Activated T-cell treated with anti-CD3 and anti-CD28 coated beads, Interleukin-2, amount 50 U/mL, for 4 hours (primary cell): ENCODE measurements at regions not wholly inside any gene's neighbourhood (a gene's known extent, or its start where the extent isn't known, plus 50 kb on each side); places are given as distances from the start of the nearest gene placed in this dataset.

Source experiments
- ATAC-seq, 2 donors: fragments of 200-7000 bp; cut with Tn5 transposase; one replicate each; pipeline ENCODE4 v1.10.0; 2021
- DNase-seq: peaks from one replicate; pipeline ENCODE4 v3.0.0-alpha.2; 2020
- H3K27me3 Mint-ChIP-seq: one replicate; pipeline ENCODE4 v1.8.0; 2021; ENCODE audit warnings: low read depth, mixed read lengths
- H3K36me3 Mint-ChIP-seq: one replicate; pipeline ENCODE4 v1.8.0; 2022; ENCODE audit warnings: mixed read lengths; ENCODE audit not compliant: insufficient read depth
- H3K4me1 Mint-ChIP-seq: one replicate; pipeline ENCODE4 v1.8.0; 2021; ENCODE audit warnings: low read depth, mixed read lengths
- H3K4me3 Mint-ChIP-seq: one replicate; pipeline ENCODE4 v1.8.0; 2021; ENCODE audit warnings: mild to moderate bottlenecking, moderate library complexity, mixed read lengths
- H3K9me3 Mint-ChIP-seq: one replicate; pipeline ENCODE4 v1.8.0; 2021; ENCODE audit warnings: mixed read lengths

DNA sequence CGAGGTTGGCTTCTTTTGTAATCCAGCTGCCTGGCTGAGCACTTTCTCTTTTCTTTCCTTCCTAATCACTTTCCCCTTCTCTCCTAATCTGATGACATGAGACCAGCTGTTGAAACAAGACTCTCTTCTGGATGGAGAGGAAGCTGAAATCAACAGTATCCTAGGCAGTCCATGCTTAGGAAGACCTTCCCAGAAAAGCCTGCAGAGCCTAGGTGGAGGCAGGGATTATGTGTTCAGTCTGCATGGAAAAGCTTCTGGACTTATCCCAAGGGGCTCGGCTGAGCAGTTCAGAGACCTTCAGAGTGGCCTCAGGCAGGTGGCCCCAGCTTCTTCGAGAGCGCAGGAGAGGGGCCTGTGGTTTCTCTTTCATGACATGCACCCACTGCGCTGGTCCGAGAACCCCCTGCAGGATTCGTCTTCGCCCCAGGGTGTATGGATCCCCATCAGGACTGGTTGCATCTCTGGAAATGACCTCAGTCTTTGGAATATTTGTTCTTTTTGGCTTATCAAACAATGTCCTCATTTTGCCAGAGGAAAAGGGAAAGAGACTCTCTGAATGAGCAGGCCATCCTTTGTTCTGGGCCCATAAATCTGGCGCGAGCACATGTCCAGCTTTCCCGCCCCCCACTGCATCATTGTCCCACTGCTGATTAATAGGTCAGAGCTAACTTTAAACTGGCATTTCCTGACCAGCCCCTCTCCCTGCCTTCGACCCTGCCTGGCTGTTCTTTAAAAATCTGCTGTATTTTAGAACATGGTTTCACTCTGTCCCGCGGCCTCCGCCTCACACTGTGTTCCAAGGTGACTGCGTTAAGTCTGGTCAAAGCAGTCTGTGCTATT, 177.9 kb upstream of the KLF4 start:
- Mint-ChIP-seq H3K36me3 (no peaks in the 10 kb centered on the region), H3K27me3 (no peaks in the 10 kb centered on the region), H3K4me3 (no peak overlapping the region), H3K9me3 (no peaks in the 10 kb centered on the region), H3K4me1 (no peaks in the 10 kb centered on the region)
- DNase-seq: no peak
- no peak for ATAC-seq

DNA sequence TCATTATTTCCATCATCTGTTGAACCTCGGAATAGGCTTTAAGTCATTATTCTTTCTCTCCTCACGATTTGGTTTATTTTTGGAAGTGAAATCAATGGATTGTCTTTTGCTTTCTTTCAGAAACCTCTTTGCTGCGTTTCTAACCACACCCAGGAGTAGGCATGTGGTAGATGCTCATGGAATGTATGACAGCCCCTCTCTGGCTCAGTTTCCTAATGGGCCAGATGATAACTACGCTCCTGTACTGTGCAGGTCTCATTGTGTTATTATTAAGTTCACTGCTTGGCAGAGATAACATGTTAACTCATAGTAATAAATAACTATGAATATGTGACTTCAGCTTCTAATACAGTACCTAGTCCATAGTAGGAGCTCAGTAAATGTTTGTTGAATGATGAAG, 175.5 kb upstream of the KLF4 start:
- Mint-ChIP-seq H3K4me3 (no peak overlapping the region), H3K4me1 (no peaks in the 10 kb centered on the region), H3K9me3 (no peaks in the 10 kb centered on the region), H3K36me3 (no peaks in the 10 kb centered on the region), H3K27me3 (no peaks in the 10 kb centered on the region)
- DNase-seq (no peak), ATAC-seq (no peak)

GRCh38 chr9:107660976-107661375, 171.4 kb upstream of the KLF4 start:
- DNase-seq: no peak
- Mint-ChIP-seq H3K36me3 (no peaks in the 10 kb centered on the region), H3K4me3 (no peak overlapping the region), H3K9me3 (no peaks in the 10 kb centered on the region), H3K27me3 (no peaks in the 10 kb centered on the region), H3K4me1 (no peaks in the 10 kb centered on the region)
- no peak for ATAC-seq

DNA sequence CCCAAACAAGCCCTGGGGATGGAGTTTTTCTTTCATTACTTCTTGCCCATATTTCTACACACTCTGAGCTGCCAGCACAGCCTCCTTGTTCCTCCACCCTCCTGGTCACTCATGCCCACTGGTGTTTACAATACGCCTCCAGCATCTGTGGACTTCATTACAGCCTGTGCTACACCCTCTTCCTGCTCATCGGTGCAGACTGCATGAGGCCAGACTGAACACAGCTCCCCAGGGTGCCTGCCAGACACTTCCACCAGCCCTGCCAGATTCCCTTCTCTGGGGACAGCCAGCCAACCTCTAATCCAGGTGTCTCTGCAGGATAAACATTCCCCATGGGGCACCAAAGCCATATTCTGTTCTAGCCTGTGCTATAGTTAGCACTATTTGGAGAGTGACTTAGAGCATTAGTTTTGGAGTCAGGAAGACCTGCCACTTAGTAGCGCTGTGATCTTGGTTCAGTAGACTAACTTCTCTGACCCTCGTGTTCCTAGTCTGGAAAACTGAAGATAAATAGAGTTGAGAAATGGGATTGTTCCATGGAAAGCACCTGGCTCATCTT, 163.8 kb upstream of the KLF4 start:
- H3K9me3 Mint-ChIP-seq: no peaks in the 10 kb centered on the region
- H3K4me1 Mint-ChIP-seq: no peaks in the 10 kb centered on the region
- no peaks in the 10 kb centered on the region for H3K36me3 Mint-ChIP-seq
- ATAC-seq (no peak), DNase-seq (no peak)
- no peak overlapping the region for H3K4me3 Mint-ChIP-seq
- H3K27me3 Mint-ChIP-seq: peaks cover 4% of the 10 kb centered on the region

DNA sequence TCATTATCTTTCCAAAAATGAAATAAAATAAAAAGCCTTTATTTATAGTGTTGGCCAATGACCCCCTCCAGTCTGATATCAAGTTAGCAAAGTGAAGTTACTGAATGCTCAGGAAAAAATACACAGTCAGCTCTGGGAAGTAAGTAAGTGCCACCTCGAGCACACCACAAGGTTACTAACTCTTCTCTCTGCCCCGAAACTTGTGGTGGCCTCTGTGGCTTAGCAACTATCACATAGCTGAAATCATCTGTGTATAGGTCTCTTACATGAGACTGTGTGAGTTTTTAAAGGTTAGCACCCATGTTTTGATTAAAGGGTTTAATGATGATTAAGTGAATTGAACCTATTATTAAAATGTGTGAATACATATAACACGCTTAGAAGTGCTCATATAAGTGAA, 161.4 kb upstream of the KLF4 start:
- Mint-ChIP-seq H3K36me3 (no peaks in the 10 kb centered on the region), H3K4me3 (no peak overlapping the region), H3K9me3 (no peaks in the 10 kb centered on the region), H3K27me3 (peaks cover 6% of the 10 kb centered on the region), H3K4me1 (no peaks in the 10 kb centered on the region)
- ATAC-seq: no peak
- no peak for DNase-seq

DNA sequence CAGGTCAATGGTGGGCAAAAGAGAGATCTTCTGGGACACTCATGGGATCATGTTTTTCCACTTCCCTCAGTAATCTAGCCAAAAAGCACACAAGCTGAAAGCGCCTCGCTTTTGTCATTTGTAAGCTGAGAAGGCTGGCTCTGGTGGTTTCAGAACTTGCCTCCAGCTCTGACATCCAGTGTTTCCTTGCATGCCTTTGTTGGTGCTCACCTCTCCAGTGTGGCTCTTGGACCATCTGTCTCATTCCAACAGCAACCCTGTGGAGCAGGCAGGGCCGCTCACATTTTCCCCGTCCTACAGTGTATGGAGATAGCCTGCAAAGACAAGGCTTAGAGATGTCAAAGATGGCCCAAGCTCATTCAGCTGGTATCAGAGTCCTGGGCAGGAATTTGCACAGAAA, 160.8 kb upstream of the KLF4 start:
- Mint-ChIP-seq H3K4me3 (no peak overlapping the region), H3K9me3 (no peaks in the 10 kb centered on the region), H3K4me1 (no peaks in the 10 kb centered on the region), H3K27me3 (peaks cover 6% of the 10 kb centered on the region), H3K36me3 (no peaks in the 10 kb centered on the region)
- ATAC-seq (no peak), DNase-seq (no peak)

DNA sequence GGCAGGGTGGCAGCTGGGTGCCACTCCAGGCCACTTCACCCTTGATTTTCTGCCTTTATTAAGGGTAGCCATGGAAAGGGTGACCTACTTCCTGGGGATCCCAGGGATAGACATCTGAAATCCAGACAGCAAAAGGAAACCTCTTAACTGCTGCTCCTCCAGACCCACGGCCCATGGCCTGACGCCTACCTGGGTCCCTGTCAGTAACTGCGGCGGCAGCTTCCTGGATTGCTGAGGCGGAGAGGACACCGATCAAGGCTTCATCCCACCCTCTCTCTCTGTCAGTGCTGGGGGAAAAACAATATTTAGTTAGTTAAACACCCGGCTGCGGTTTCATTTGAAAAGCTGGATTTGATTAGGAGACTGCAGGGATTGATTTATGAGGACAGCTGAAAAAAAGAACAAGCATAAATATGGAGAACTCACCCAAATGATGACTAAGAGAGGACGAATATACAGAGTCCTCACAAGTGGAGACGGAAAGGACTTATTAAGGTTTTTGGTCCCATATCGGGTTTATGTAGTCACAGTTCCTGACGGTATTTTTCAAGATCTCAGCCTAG, 158.7 kb upstream of the KLF4 start:
- H3K9me3 Mint-ChIP-seq: no peaks in the 10 kb centered on the region
- H3K4me3 Mint-ChIP-seq: no peak overlapping the region
- no peaks in the 10 kb centered on the region for H3K4me1 Mint-ChIP-seq
- H3K27me3 Mint-ChIP-seq: peaks cover 5% of the 10 kb centered on the region
- H3K36me3 Mint-ChIP-seq: no peaks in the 10 kb centered on the region
- no peak for DNase-seq
- ATAC-seq: no peak

GRCh38 chr9:107647611-107648010, 158.0 kb upstream of the KLF4 start:
- Mint-ChIP-seq H3K4me1 (no peaks in the 10 kb centered on the region), H3K4me3 (no peak overlapping the region), H3K27me3 (peaks cover 6% of the 10 kb centered on the region), H3K9me3 (no peaks in the 10 kb centered on the region), H3K36me3 (no peaks in the 10 kb centered on the region)
- ATAC-seq (no peak), DNase-seq (no peak)

- H3K9me3 Mint-ChIP-seq: no peaks in the 10 kb centered on the region
Observed at GRCh38 chr9:107647141-107647540, 157.6 kb upstream of the KLF4 start.

GRCh38 chr9:107645464-107645833, 155.9 kb upstream of the KLF4 start:
- Mint-ChIP-seq H3K9me3 (no peaks in the 10 kb centered on the region), H3K36me3 (no peaks in the 10 kb centered on the region), H3K4me1 (no peaks in the 10 kb centered on the region), H3K27me3 (peaks cover 15% of the 10 kb centered on the region), H3K4me3 (no peak overlapping the region)
- DNase-seq (no peak), ATAC-seq (no peak)

More at GRCh38 chr9:107647141-107647540, 157.6 kb upstream of the KLF4 start:
- H3K4me1 Mint-ChIP-seq: no peaks in the 10 kb centered on the region
- no peaks in the 10 kb centered on the region for H3K36me3 Mint-ChIP-seq
- peaks cover 8% of the 10 kb centered on the region for H3K27me3 Mint-ChIP-seq
- H3K4me3 Mint-ChIP-seq: no peak overlapping the region
- no peak for DNase-seq
- ATAC-seq: no peak

DNA sequence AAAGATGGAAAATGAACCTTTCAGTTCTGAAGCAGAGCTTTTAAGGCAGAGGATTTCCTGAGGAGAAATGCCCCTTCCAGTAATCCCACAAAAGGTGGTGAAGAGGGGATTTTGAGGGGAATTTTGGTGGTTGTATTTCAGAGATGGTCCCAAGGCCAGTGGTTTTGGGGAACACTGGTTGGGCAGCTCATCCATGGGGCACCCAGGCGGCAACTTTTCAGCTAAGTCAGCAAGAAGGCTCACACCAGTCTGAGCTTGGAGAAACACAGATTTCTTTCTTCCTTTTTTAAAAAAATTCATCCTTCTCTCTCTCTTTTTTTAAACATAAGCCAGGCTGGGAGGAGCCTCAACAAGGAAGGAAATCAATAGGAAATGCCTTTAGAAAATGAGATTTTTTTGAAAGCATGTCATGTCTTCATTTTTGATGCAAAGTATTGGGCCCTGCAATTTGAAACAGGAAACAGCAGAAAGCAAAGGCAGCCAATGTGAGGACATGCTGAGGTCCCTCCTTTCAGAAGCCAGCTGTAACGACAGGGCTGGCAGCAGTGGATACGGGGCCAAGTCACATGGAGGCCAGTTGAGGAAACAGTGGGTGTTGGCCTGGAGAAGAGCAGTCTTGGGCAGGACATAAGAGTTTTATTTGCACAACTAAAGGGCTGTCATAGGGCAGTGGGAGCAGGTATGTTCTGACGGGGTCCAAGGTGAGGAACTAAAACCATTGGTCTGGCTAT, 155.3 kb upstream of the KLF4 start:
- no peak for ATAC-seq
- no peaks in the 10 kb centered on the region for H3K4me1 Mint-ChIP-seq
- no peaks in the 10 kb centered on the region for H3K9me3 Mint-ChIP-seq
- no peak overlapping the region for H3K4me3 Mint-ChIP-seq
- no peaks in the 10 kb centered on the region for H3K36me3 Mint-ChIP-seq
- H3K27me3 Mint-ChIP-seq: peaks cover 19% of the 10 kb centered on the region
- no peak for DNase-seq

DNA sequence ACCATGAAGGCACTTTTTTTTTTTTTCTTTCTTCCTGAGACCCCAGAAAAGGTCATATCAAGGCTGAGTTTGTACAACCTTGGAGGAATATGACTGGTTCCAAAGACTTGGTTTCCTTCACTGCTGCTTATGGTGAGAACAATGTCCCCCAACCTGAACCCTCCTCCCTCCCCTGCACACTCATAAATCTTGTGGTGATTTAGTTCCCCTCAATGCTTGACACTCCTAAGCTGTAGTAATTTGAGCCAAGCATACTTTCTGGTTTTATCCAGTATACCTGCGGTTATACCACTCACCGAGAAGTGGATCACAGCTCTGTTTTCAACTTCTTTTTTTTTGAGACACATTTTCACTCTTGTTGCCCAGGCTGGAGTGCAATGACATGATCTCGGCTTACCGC, 149.9 kb upstream of the KLF4 start:
- no peak overlapping the region for H3K4me3 Mint-ChIP-seq
- ATAC-seq (no peak), DNase-seq (no peak)
- H3K4me1 Mint-ChIP-seq: peaks cover 5% of the 10 kb centered on the region
- H3K36me3 Mint-ChIP-seq: no peaks in the 10 kb centered on the region
- peaks cover 40% of the 10 kb centered on the region for H3K27me3 Mint-ChIP-seq
- no peaks in the 10 kb centered on the region for H3K9me3 Mint-ChIP-seq

GRCh38 chr9:107638521-107639310, 149.1 kb upstream of the KLF4 start:
- no peak overlapping the region for H3K4me3 Mint-ChIP-seq
- H3K36me3 Mint-ChIP-seq: no peaks in the 10 kb centered on the region
- DNase-seq: no peak

More at GRCh38 chr9:107638521-107639310, 149.1 kb upstream of the KLF4 start:
- peaks cover 5% of the 10 kb centered on the region for H3K4me1 Mint-ChIP-seq
- no peak for ATAC-seq
- no peaks in the 10 kb centered on the region for H3K9me3 Mint-ChIP-seq
- H3K27me3 Mint-ChIP-seq: peaks cover 39% of the 10 kb centered on the region
